DND-41 (cell line): ENCODE measurements at regions not wholly inside any gene's neighbourhood (a gene's known extent, or its start where the extent isn't known, plus 50 kb on each side); places are given as distances from the start of the nearest gene placed in this dataset.
"Not testable (repeated sequence)": the region's sequence is repeated elsewhere in the genome, so short reads cannot be mapped to it uniquely, and the experiment has no call there.

Experiments used
- ATAC-seq: fragments of 200-7000 bp; cut with Tn5 transposase; 3 replicates; pipeline ENCODE4 v1.9.1; 2021; ENCODE audit warnings: low read depth; ENCODE audit not compliant: insufficient read depth
- DNase-seq: peaks from one replicate; pipeline ENCODE4 v3.0.0-alpha.2; 2020
- H2AFZ ChIP-seq: 2 replicates; pipeline ENCODE4 v1.6.0; 2012; ENCODE audit warnings: low read depth, low read length
- H3K27ac ChIP-seq: 2 replicates; pipeline ENCODE4 v1.5.1; 2012; ENCODE audit warnings: low read length, inconsistent platforms
- H3K27me3 ChIP-seq: fragments of 200-600 bp; sonication (generic); 2 replicates; pipeline ENCODE4 v1.6.0; 2012; ENCODE audit warnings: low read length, mild to moderate bottlenecking, inconsistent platforms; ENCODE audit not compliant: insufficient read depth, poor library complexity
- H3K36me3 ChIP-seq: 2 replicates; pipeline ENCODE4 v1.5.1; 2012; ENCODE audit warnings: low read length, inconsistent platforms; ENCODE audit not compliant: insufficient read depth
- H3K4me1 ChIP-seq: 2 replicates; pipeline ENCODE4 v1.5.1; 2012; ENCODE audit warnings: mild to moderate bottlenecking, low read length; ENCODE audit not compliant: insufficient read depth
- H3K4me2 ChIP-seq: 2 replicates; pipeline ENCODE4 v1.6.0; 2012; ENCODE audit warnings: mild to moderate bottlenecking, moderate library complexity, low read length, inconsistent platforms; ENCODE audit not compliant: insufficient read depth
- H3K4me3 ChIP-seq, 2 experiments: fragments of 200-600 bp in 1 of 2; shearing (Covaris generic) in 1 of 2; 2 replicates each; pipeline ENCODE4 v1.5.1; 2012 to 2016; ENCODE audit warnings: inconsistent platforms in 2 of 2, low read length in 2 of 2, mild to moderate bottlenecking in 2 of 2, low read depth in 1 of 2, moderate library complexity in 1 of 2
- H3K79me2 ChIP-seq: 2 replicates; pipeline ENCODE4 v1.6.0; 2012; ENCODE audit warnings: low read length, inconsistent platforms; ENCODE audit not compliant: insufficient read depth
- H3K9ac ChIP-seq: 2 replicates; pipeline ENCODE4 v1.6.0; 2012; ENCODE audit warnings: low read depth, mild to moderate bottlenecking, inconsistent platforms, low read length, moderate library complexity
- H3K9me3 ChIP-seq: 2 replicates; pipeline ENCODE4 v1.5.1; 2012; ENCODE audit warnings: low read length, moderate library complexity, mild to moderate bottlenecking, inconsistent platforms; ENCODE audit not compliant: insufficient read depth, severe bottlenecking
- H4K20me1 ChIP-seq: 2 replicates; pipeline ENCODE4 v1.6.0; 2012; ENCODE audit warnings: low read length; ENCODE audit not compliant: insufficient read depth
- CTCF ChIP-seq: IDR thresholded peaks from 2 replicates; pipeline ENCODE4 v1.5.1; 2012; ENCODE audit warnings: borderline replicate concordance, low read length, moderate library complexity, mild to moderate bottlenecking; ENCODE audit not compliant: poor library complexity, severe bottlenecking; ENCODE audit errors: extremely low read depth
- EZH2 ChIP-seq: IDR thresholded peaks from 3 replicates; pipeline ENCODE4 v1.6.1; 2012; ENCODE audit warnings: borderline replicate concordance, low read depth, mild to moderate bottlenecking, moderate library complexity, low read length, inconsistent platforms; ENCODE audit not compliant: severe bottlenecking

- no peaks in the 10 kb centered on the region for H3K9me3 ChIP-seq
- no peaks in the 10 kb centered on the region for H3K79me2 ChIP-seq
- DNase-seq: no peak
- no peak overlapping the region for H3K4me2 ChIP-seq
- H3K27me3 ChIP-seq: no peaks in the 10 kb centered on the region
- ATAC-seq: 0 out of 3 replicates have a peak, but pooled peaks have one; percentile 54
- no peak overlapping the region for H3K4me3 ChIP-seq
- no peaks in the 10 kb centered on the region for H4K20me1 ChIP-seq
- H3K9ac ChIP-seq: no peak overlapping the region
- no peaks in the 10 kb centered on the region for H3K4me1 ChIP-seq
- no peaks in the 10 kb centered on the region for H3K36me3 ChIP-seq
- H3K27ac ChIP-seq: no peak overlapping the region
- no peak overlapping the region for H2AFZ ChIP-seq
- TF ChIP-seq CTCF (no peak), EZH2 (no peak)
Measured at GRCh38 chr2:129400826-129401225, 578.6 kb upstream of the RAB6C start.

GRCh38 chr2:129402076-129402475 lies 577.4 kb upstream of the RAB6C start:
- TF ChIP-seq CTCF (no peak), EZH2 (no peak)
- Histone ChIP-seq H3K4me1 (no peaks in the 10 kb centered on the region), H3K9ac (no peak overlapping the region), H3K79me2 (no peaks in the 10 kb centered on the region), H3K36me3 (no peaks in the 10 kb centered on the region), H2AFZ (no peak overlapping the region), H4K20me1 (no peaks in the 10 kb centered on the region), H3K27ac (no peak overlapping the region), H3K27me3 (peaks cover 6% of the 10 kb centered on the region), H3K4me3 (no peak overlapping the region), H3K4me2 (no peak overlapping the region), H3K9me3 (no peaks in the 10 kb centered on the region)
- no peak for ATAC-seq
- DNase-seq: no peak

GRCh38 chr2:129404000-129404685 lies 575.3 kb upstream of the RAB6C start:
- Histone ChIP-seq H3K79me2 (no peaks in the 10 kb centered on the region), H3K9me3 (no peaks in the 10 kb centered on the region), H3K36me3 (no peaks in the 10 kb centered on the region), H4K20me1 (no peaks in the 10 kb centered on the region), H3K4me1 (no peaks in the 10 kb centered on the region), H3K27me3 (peaks cover 6% of the 10 kb centered on the region), H3K9ac (no peak overlapping the region), H3K4me3 (no peak overlapping the region), H3K27ac (no peak overlapping the region), H2AFZ (no peak overlapping the region), H3K4me2 (no peak overlapping the region)
- no peak for ATAC-seq
- DNase-seq: no peak
- no peak for TF ChIP-seq EZH2

GRCh38 chr2:129408570-129408969 lies 570.9 kb upstream of the RAB6C start:
- H3K79me2 ChIP-seq: no peaks in the 10 kb centered on the region
- no peaks in the 10 kb centered on the region for H3K36me3 ChIP-seq
- no peak overlapping the region for H3K4me2 ChIP-seq
- no peak overlapping the region for H3K4me3 ChIP-seq
- no peaks in the 10 kb centered on the region for H3K9me3 ChIP-seq
- ATAC-seq (no peak), DNase-seq (no peak)
- no peaks in the 10 kb centered on the region for H3K4me1 ChIP-seq
- no peak overlapping the region for H3K27ac ChIP-seq
- H4K20me1 ChIP-seq: no peaks in the 10 kb centered on the region
- H2AFZ ChIP-seq: no peak overlapping the region
- H3K27me3 ChIP-seq: peaks cover 6% of the 10 kb centered on the region
- TF ChIP-seq EZH2 (no peak), CTCF (no peak)
- no peak overlapping the region for H3K9ac ChIP-seq

GRCh38 chr2:129417041-129417440 lies 562.4 kb upstream of the RAB6C start:
- H3K36me3 ChIP-seq, H2AFZ ChIP-seq, H3K27me3 ChIP-seq, H3K4me3 ChIP-seq, H3K4me1 ChIP-seq, H3K79me2 ChIP-seq, H3K4me2 ChIP-seq, H3K9me3 ChIP-seq, H4K20me1 ChIP-seq, ATAC-seq, H3K9ac ChIP-seq, DNase-seq, H3K27ac ChIP-seq: not testable (repeated sequence)
